Gastrocnemius medialis (tissue), 4 donors: ENCODE measurements at regions not wholly inside any gene's neighbourhood (a gene's known extent, or its start where the extent isn't known, plus 50 kb on each side); places are given as distances from the start of the nearest gene placed in this dataset.

Experiments used
- CTCF ChIP-seq, 5 experiments: fragments of 450-650 bp in 3 of 5; fragments of 200-600 bp in 2 of 5; sonication (generic) in 2 of 5; IDR thresholded peaks in 4 of 5; conservative IDR thresholded peaks in 1 of 5; 1 replicate in 4 of 5; 2 replicates in 1 of 5; pipeline ENCODE4 v1.5.1; 2016 to 2019; ENCODE audit warnings: antibody characterized with exemption in 5 of 5, mild to moderate bottlenecking in 3 of 5, moderate library complexity in 3 of 5
- POLR2A ChIP-seq, 2 donors: fragments of 450-650 bp; IDR thresholded peaks; one replicate each; pipeline ENCODE4 v1.6.1; 2017; ENCODE audit warnings: antibody characterized with exemption in 2 of 2, mild to moderate bottlenecking in 2 of 2, moderate library complexity in 2 of 2

GRCh38 chr9:117823576-117823975, 119.4 kb downstream of the TLR4 start:
- TF ChIP-seq CTCF (IDR thresholded peaks at IDR 0.05 in 4 of 5, conservative IDR thresholded peaks at IDR 0.05 in 1 of 5), result no peak
- no peak for TF ChIP-seq POLR2A (IDR thresholded peaks at IDR 0.05)
